GM12891 (cell line): ENCODE measurements at regions not wholly inside any gene's neighbourhood (a gene's known extent, or its start where the extent isn't known, plus 50 kb on each side); places are given as distances from the start of the nearest gene placed in this dataset.

Source experiments
- PAX5 ChIP-seq: IDR thresholded peaks from 2 replicates; pipeline ENCODE4 v1.6.1; 2011; ENCODE audit warnings: low read length, moderate library complexity, mild to moderate bottlenecking; ENCODE audit not compliant: insufficient read depth, severe bottlenecking
- POLR2A ChIP-seq: IDR thresholded peaks from 2 replicates; pipeline ENCODE4 v1.6.1; 2011; ENCODE audit warnings: low read depth, low read length, control low read depth
- POLR2AphosphoS5 ChIP-seq: IDR thresholded peaks from 2 replicates; pipeline ENCODE4 v1.6.1; 2011; ENCODE audit warnings: low read depth, low read length, control low read depth
- SPI1 ChIP-seq: IDR thresholded peaks from 2 replicates; pipeline ENCODE4 v1.6.1; 2011; ENCODE audit warnings: low read depth, low read length, control low read depth
- TAF1 ChIP-seq: IDR thresholded peaks from 2 replicates; pipeline ENCODE4 v1.6.1; 2011; ENCODE audit warnings: low read depth, low read length, control low read depth

- no peak for TF ChIP-seq POLR2A
- TF ChIP-seq POLR2AphosphoS5: no peak
- TF ChIP-seq SPI1: no peak
- no peak for TF ChIP-seq TAF1
- TF ChIP-seq PAX5: no peak
These were observed 270.4 kb downstream of the TFAP2C start for GRCh38 chr20:56899506-56899905.
